GM10248 (cell line): ENCODE measurements at regions not wholly inside any gene's neighbourhood (a gene's known extent, or its start where the extent isn't known, plus 50 kb on each side); places are given as distances from the start of the nearest gene placed in this dataset.

Experiments
- CTCF ChIA-PET: fragments of 300-600 bp; sonication (Branson Sonifier 250); formaldehyde crosslinking; extraction: SDS; loops from one replicate; lab custom pipeline; 2021; ENCODE audit warnings: antibody characterized with exemption; lab: Yijun Ruan, JAX
- POLR2A ChIA-PET: fragments of 350-650 bp; sonication (Branson Sonifier 250); formaldehyde crosslinking; extraction: SDS; loops from one replicate; lab custom pipeline; 2020; ENCODE audit warnings: antibody characterized with exemption; lab: Yijun Ruan, JAX
- DNase-seq: peaks from one replicate; pipeline ENCODE4 v3.0.0; 2012; ENCODE audit errors: extremely low spot score
- CTCF ChIP-seq: IDR thresholded peaks from 2 replicates; pipeline ENCODE4 v1.5.1; 2012; ENCODE audit warnings: mild to moderate bottlenecking, low read depth; ENCODE audit errors: extremely low read depth, missing control alignments, control extremely low read depth

GRCh38 chr12:24111616-24112015, 162.1 kb upstream of the SOX5 start:
- ChIA-PET CTCF (no interaction called here), POLR2A (no interaction called here)
- no peak for TF ChIP-seq CTCF
- DNase-seq = no peak

- TF ChIP-seq CTCF = no peak
- no peak for DNase-seq
- CTCF ChIA-PET = no interaction called here
- POLR2A ChIA-PET = no interaction called here
Measured at GRCh38 chr12:24111086-24111485, 161.6 kb upstream of the SOX5 start.

GRCh38 chr12:24109381-24110039, 160.0 kb upstream of the SOX5 start:
- DNase-seq = peak; percentile 46

GRCh38 chr12:24102676-24103075, 153.2 kb upstream of the SOX5 start:
- ChIA-PET POLR2A (no interaction called here), CTCF (interaction anchor here (1.1 kb wide), 2 partner anchors 10 kb away, joined by 3 read pairs; no protein-coding TSS in a partner anchor)
- no peak for TF ChIP-seq CTCF
- DNase-seq = no peak

More at GRCh38 chr12:24109381-24110039, 160.0 kb upstream of the SOX5 start:
- ChIA-PET CTCF (interaction anchor here (0.9 to 1.4 kb wide), 2 partner anchors 10 to 21 kb away, joined by 3 read pairs; no protein-coding TSS in a partner anchor), POLR2A (no interaction called here)
- peak; percentile 42 for TF ChIP-seq CTCF

- DNase-seq = no peak
- ChIA-PET CTCF (interaction anchor here (1.1 to 1.2 kb wide), 2 partner anchors 10 to 18 kb away, joined by 3 read pairs; no protein-coding TSS in a partner anchor), POLR2A (no interaction called here)
- no peak for TF ChIP-seq CTCF
Measured at GRCh38 chr12:24099576-24099975, 150.1 kb upstream of the SOX5 start.

GRCh38 chr12:24095245-24095644, 145.8 kb upstream of the SOX5 start:
- no peak for TF ChIP-seq CTCF
- no peak for DNase-seq
- ChIA-PET CTCF (no interaction called here), POLR2A (no interaction called here)
